K562 (cell line): ENCODE measurements at regions not wholly inside any gene's neighbourhood (a gene's known extent, or its start where the extent isn't known, plus 50 kb on each side); places are given as distances from the start of the nearest gene placed in this dataset.

ENCODE experiments used
- ATAC-seq: fragments of 200-7000 bp; cut with Tn5 transposase; 3 replicates; pipeline ENCODE4 v1.9.1; 2020; ENCODE audit warnings: moderate library complexity
- BruUV-seq: library from RNA; stranded (reverse); fragments of 400-500 nt; replicated peaks from 2 replicates; lab custom pipeline; 2021; lab: Mats Ljungman, UMichigan
- CTCF ChIA-PET: fragments of 300-600 bp; formaldehyde crosslinking; extraction: SDS; loops from one replicate; lab custom pipeline; 2021; ENCODE audit warnings: low intra/inter-chr PET ratio; lab: Yijun Ruan, JAX
- POLR2A ChIA-PET: fragments of 300-600, 350-650 bp; sonication (Branson Sonifier 250); formaldehyde crosslinking; extraction: SDS; loops from one replicate; lab custom pipeline; 2021; ENCODE audit warnings: antibody characterized with exemption, inconsistent platforms; lab: Yijun Ruan, JAX
- DNase-seq, 4 experiments: peaks; one replicate each; pipeline versions ENCODE4 v3.0.0 to v3.0.0-alpha.2; 2011 to 2018; ENCODE audit warnings: low spot score in 3 of 4, mixed read lengths in 3 of 4; ENCODE audit errors: extremely low read depth in 1 of 4
- FAIRE-seq: peaks from 2 replicates; lab custom pipeline; 2011; peaks lifted over from hg19 to GRCh38; lab: Jason Lieb, UNC
- H2AFZ ChIP-seq: 2 replicates; pipeline ENCODE4 v1.6.0; 2011; ENCODE audit warnings: low read depth, low read length, control low read depth, inconsistent platforms
- H3K27ac ChIP-seq: fragments of 200-600 bp; 3 replicates; pipeline ENCODE4 v1.8.0; 2011; ENCODE audit warnings: low read depth, mild to moderate bottlenecking, control low read depth, inconsistent platforms, low read length, moderate library complexity, mixed read lengths; ENCODE audit errors: extremely low read depth
- H3K27me3 ChIP-seq, 2 experiments: fragments of 300-600 bp in 1 of 2; 2 replicates in 1 of 2; 3 replicates in 1 of 2; pipeline versions ENCODE4 v1.6.0 to v1.8.0; 2011; ENCODE audit warnings: inconsistent platforms in 2 of 2, low read length in 2 of 2, mild to moderate bottlenecking in 1 of 2, mixed read lengths in 1 of 2, moderate library complexity in 1 of 2; ENCODE audit not compliant: control insufficient read depth in 2 of 2, insufficient read depth in 2 of 2
- H3K36me3 ChIP-seq: fragments of 300-600 bp; 3 replicates; pipeline ENCODE4 v1.8.0; 2011; ENCODE audit warnings: mild to moderate bottlenecking, low read length, inconsistent platforms; ENCODE audit not compliant: control insufficient read depth, insufficient read depth
- H3K4me1 ChIP-seq, 2 experiments: fragments of 200-600 bp in 1 of 2; replicated peaks in 1 of 2; 2 replicates in 1 of 2; 3 replicates in 1 of 2; pipeline versions ENCODE4 v1.5.1 to v1.8.0; 2011; ENCODE audit warnings: inconsistent platforms in 2 of 2, low read length in 2 of 2, mild to moderate bottlenecking in 1 of 2, mixed read lengths in 1 of 2, moderate library complexity in 1 of 2; ENCODE audit not compliant: control insufficient read depth in 2 of 2, insufficient read depth in 2 of 2
- H3K4me2 ChIP-seq: 2 replicates; pipeline ENCODE4 v1.6.1; 2011; ENCODE audit warnings: low read length, control low read depth, inconsistent platforms, mixed read lengths; ENCODE audit not compliant: insufficient read depth
- H3K4me3 ChIP-seq: fragments of 200-600 bp; sonication (generic), shearing (Covaris generic); 2 replicates; pipeline ENCODE4 v1.5.1; 2016; ENCODE audit warnings: control low read depth, inconsistent platforms
- H3K79me2 ChIP-seq: fragments of 200-600 bp; 3 replicates; pipeline ENCODE4 v1.8.0; 2011; ENCODE audit warnings: low read length, inconsistent platforms; ENCODE audit not compliant: control insufficient read depth, insufficient read depth
- H3K9ac ChIP-seq, 2 experiments: 2 replicates each; pipeline versions ENCODE4 v1.6.0 to v1.6.1; 2011; ENCODE audit warnings: low read depth in 2 of 2, low read length in 2 of 2, control low read depth in 1 of 2, inconsistent platforms in 1 of 2, mild to moderate bottlenecking in 1 of 2, mixed read lengths in 1 of 2; ENCODE audit not compliant: insufficient read depth in 1 of 2
- H3K9me1 ChIP-seq: one replicate; pipeline ENCODE4 v1.6.0; 2011; ENCODE audit warnings: inconsistent platforms, mild to moderate bottlenecking, low read length, moderate library complexity; ENCODE audit not compliant: control insufficient read depth, insufficient read depth
- H3K9me3 ChIP-seq: replicated peaks from 2 replicates; pipeline ENCODE4 v1.5.1; 2011; ENCODE audit warnings: low read depth, low read length, inconsistent platforms; ENCODE audit not compliant: control insufficient read depth, insufficient read depth
- H4K20me1 ChIP-seq: replicated peaks from 2 replicates; pipeline ENCODE4 v1.6.1; 2011; ENCODE audit warnings: low read length, inconsistent platforms, mixed read lengths; ENCODE audit not compliant: control insufficient read depth, insufficient read depth
- ASH1L ChIP-seq: fragments of 450-650 bp; IDR thresholded peaks from 2 replicates; pipeline ENCODE4 v1.6.1; 2018; ENCODE audit warnings: borderline replicate concordance, mild to moderate bottlenecking, low read depth; ENCODE audit not compliant: partially characterized antibody
- ATF1 ChIP-seq, 2 experiments: fragments of 450-650 bp in 1 of 2; IDR thresholded peaks; 2 replicates each; pipeline ENCODE4 v1.6.1; 2016; ENCODE audit warnings: missing compliant biosample characterization in 1 of 2, missing genetic modification characterization in 1 of 2
- ELF4 ChIP-seq: fragments of 450-650 bp; formaldehyde crosslinking; IDR thresholded peaks from 2 replicates; pipeline ENCODE4 v1.4.0; 2022; ENCODE audit warnings: missing genetic modification characterization
- ESRRA ChIP-seq: fragments of 450-650 bp; IDR thresholded peaks from 2 replicates; pipeline ENCODE4 v1.6.1; 2014; ENCODE audit warnings: low read depth, mild to moderate bottlenecking, moderate library complexity, borderline replicate concordance
- NR2C2 ChIP-seq, 2 experiments: fragments of 200-800 bp in 1 of 2; sonication (Bioruptor generic) in 1 of 2; sonication (generic) in 1 of 2; formaldehyde crosslinking in 1 of 2; IDR thresholded peaks; 2 replicates each; pipeline versions ENCODE4 v1.6.1 to v1.8.0; 2016 to 2022; ENCODE audit warnings: mild to moderate bottlenecking in 1 of 2, missing compliant biosample characterization in 1 of 2, missing genetic modification characterization in 1 of 2, missing genetic modification reagents in 1 of 2
- PML ChIP-seq: IDR thresholded peaks from 2 replicates; pipeline ENCODE4 v1.6.1; 2012; ENCODE audit warnings: low read length, inconsistent platforms
- POLR2G ChIP-seq: fragments of 200-400 bp; formaldehyde crosslinking; IDR thresholded peaks from 2 replicates; pipeline ENCODE4 v1.6.1; 2017; ENCODE audit warnings: low read depth, mild to moderate bottlenecking, antibody characterized with exemption, low read length, moderate library complexity
- PURB ChIP-seq: sonication (generic); formaldehyde crosslinking; IDR thresholded peaks from 2 replicates; pipeline ENCODE4 v1.9.0; 2021; ENCODE audit warnings: low read depth, mild to moderate bottlenecking, missing genetic modification reagents
- SIRT6 ChIP-seq: IDR thresholded peaks from one replicate; pipeline ENCODE4 v1.6.1; 2012; ENCODE audit warnings: low read depth, mild to moderate bottlenecking, control low read depth, inconsistent platforms, low read length, moderate library complexity
- THAP12 ChIP-seq: fragments of 250-450 bp; sonication (Bioruptor Pico); IDR thresholded peaks from 2 replicates; pipeline ENCODE4 v1.9.0; 2021; ENCODE audit warnings: mild to moderate bottlenecking, inconsistent platforms
- ZC3H11A ChIP-seq: IDR thresholded peaks from 2 replicates; pipeline ENCODE4 v1.6.1; 2012; ENCODE audit warnings: low read depth, low read length, improper control_type of control experiment
- WGBS: fragments of 100-300 bp; shearing (Covaris generic); methylation state at CpG from one replicate; pipeline ENCODE4 v1.1.6; 2016; ENCODE audit warnings: low coverage, mixed read lengths; ENCODE audit not compliant: insufficient coverage; ENCODE audit errors: missing lambda C conversion rate; 5-methylcytosine and 5-hydroxymethylcytosine counted together
- in situ Hi-C: fragments of 300-500 bp; cut with MboI; formaldehyde crosslinking; loops from 4 replicates; pipeline ENCODE4 v1.15.0; 2018; ENCODE audit warnings: inconsistent platforms, mixed read lengths
- intact Hi-C: fragments of 100-400 bp; cut with micrococcal nuclease; formaldehyde crosslinking; loops from 2 replicates; pipeline ENCODE4 v1.14.2; 2022

- H3K9me3 ChIP-seq: no peaks in the 10 kb centered on the region
- H4K20me1 ChIP-seq: no peaks in the 10 kb centered on the region
- no peaks in the 10 kb centered on the region for H3K27me3 ChIP-seq
- FAIRE-seq: no peak
- DNase-seq: no peak
- BruUV-seq: no TSS peak
- WGBS: 0% methylated on average over 2 of the region's 2 CpGs
- intact Hi-C loops (no loop called here), in situ Hi-C loops (no loop called here)
- no peaks in the 10 kb centered on the region for H3K4me1 ChIP-seq
- no peak overlapping the region for H3K27ac ChIP-seq
- H3K9ac ChIP-seq: no peak overlapping the region
- no peaks in the 10 kb centered on the region for H3K79me2 ChIP-seq
- H3K9me1 ChIP-seq: no peaks in the 10 kb centered on the region
- no peak for ATAC-seq
- no peak overlapping the region for H3K4me2 ChIP-seq
- TF ChIP-seq SIRT6 (no peak), THAP12 (CRISPR knock-in tag) (no peak), PURB (no peak), PML (no peak), ZC3H11A (no peak), POLR2G (no peak), ATF1 (CRISPR knock-in tag; IDR thresholded peaks at IDR 0.05) (no peak), ATF1 (tag; IDR thresholded peaks at IDR 0.05) (no peak), ESRRA (no peak), NR2C2 (CRISPR knock-in tag; IDR thresholded peaks at IDR 0.05) (no peak), NR2C2 (tag; IDR thresholded peaks at IDR 0.05) (no peak), ELF4 (CRISPR knock-in tag) (no peak), ASH1L (no peak)
- POLR2A ChIA-PET: no interaction called here
- no peak overlapping the region for H2AFZ ChIP-seq
- H3K36me3 ChIP-seq: no peaks in the 10 kb centered on the region
- H3K4me3 ChIP-seq: no peak overlapping the region
- CTCF ChIA-PET: no interaction called here
Measured at GRCh38 chrX:84666086-84666485, 163.8 kb upstream of the HDX start.
